Endothelial cell of umbilical vein (primary cell): ENCODE measurements at regions not wholly inside any gene's neighbourhood (a gene's known extent, or its start where the extent isn't known, plus 50 kb on each side); places are given as distances from the start of the nearest gene placed in this dataset.

Experiments used
- BruUV-seq: library from RNA; stranded (reverse); fragments of 400-500 nt; replicated peaks from 2 replicates; lab custom pipeline; 2021; lab: Mats Ljungman, UMichigan
- CTCF ChIA-PET: fragments of 300-600, 350-600 bp; sonication (Branson Sonifier 250); formaldehyde crosslinking; loops from one replicate; lab custom pipeline; 2021; ENCODE audit warnings: antibody characterized with exemption, inconsistent platforms; lab: Charles Lee
- POLR2A ChIA-PET: fragments of 300-600, 350-600 bp; sonication (Branson Sonifier 250); formaldehyde crosslinking; loops from one replicate; lab custom pipeline; 2021; ENCODE audit warnings: antibody characterized with exemption, inconsistent platforms; lab: Charles Lee
- DNase-seq: peaks from one replicate; pipeline ENCODE4 v3.0.0-alpha.2; 2011; ENCODE audit warnings: low read depth, low spot score
- FAIRE-seq: peaks from 2 replicates; lab custom pipeline; 2011; peaks lifted over from hg19 to GRCh38; lab: Jason Lieb, UNC
- H2AFZ ChIP-seq: 2 replicates; pipeline ENCODE4 v1.6.0; 2012; ENCODE audit warnings: low read depth, low read length, control low read depth, inconsistent platforms
- H3K27ac ChIP-seq: 2 replicates; pipeline ENCODE4 v1.5.1; 2011; ENCODE audit warnings: low read depth, mild to moderate bottlenecking, control low read depth, low read length, moderate library complexity; ENCODE audit not compliant: insufficient read depth
- H3K27me3 ChIP-seq, 2 experiments: 2 replicates each; pipeline versions ENCODE4 v1.6.0 to v1.6.1; 2011; ENCODE audit warnings: low read length in 2 of 2, mixed read lengths in 1 of 2; ENCODE audit not compliant: control insufficient read depth in 2 of 2, insufficient read depth in 2 of 2
- H3K36me3 ChIP-seq, 2 experiments: 2 replicates in 1 of 2; 3 replicates in 1 of 2; pipeline ENCODE4 v1.5.1; 2011; ENCODE audit warnings: low read length in 2 of 2, mild to moderate bottlenecking in 1 of 2, moderate library complexity in 1 of 2; ENCODE audit not compliant: control insufficient read depth in 2 of 2, insufficient read depth in 2 of 2; ENCODE audit errors: extremely low read depth in 1 of 2
- H3K4me1 ChIP-seq: 3 replicates; pipeline ENCODE4 v1.5.1; 2011; ENCODE audit warnings: mild to moderate bottlenecking, low read length; ENCODE audit not compliant: control insufficient read depth, insufficient read depth; ENCODE audit errors: extremely low read depth
- H3K4me2 ChIP-seq: 2 replicates; pipeline ENCODE4 v1.6.1; 2011; ENCODE audit warnings: low read length, control low read depth, mixed read lengths; ENCODE audit not compliant: insufficient read depth
- H3K4me3 ChIP-seq, 3 experiments: fragments of 200-600 bp in 1 of 3; sonication (generic), shearing (Covaris generic) in 1 of 3; replicated peaks in 1 of 3; 2 replicates each; pipeline ENCODE4 v1.5.1; 2011 to 2016; ENCODE audit warnings: control low read depth in 3 of 3, low read length in 3 of 3, mild to moderate bottlenecking in 2 of 3, inconsistent platforms in 1 of 3, low read depth in 1 of 3, moderate library complexity in 1 of 3; ENCODE audit not compliant: insufficient read depth in 1 of 3
- H3K79me2 ChIP-seq: 2 replicates; pipeline ENCODE4 v1.6.0; 2012; ENCODE audit warnings: low read length, inconsistent platforms; ENCODE audit not compliant: control insufficient read depth, insufficient read depth
- H3K9ac ChIP-seq: replicated peaks from 2 replicates; pipeline ENCODE3; 2011; ENCODE audit warnings: low read length, control low read depth; ENCODE audit not compliant: insufficient read depth; ENCODE audit errors: extremely low read depth
- H3K9me1 ChIP-seq: replicated peaks from 3 replicates; pipeline ENCODE4 v1.6.0; 2011; ENCODE audit warnings: mild to moderate bottlenecking, low read length; ENCODE audit not compliant: control insufficient read depth, insufficient read depth; ENCODE audit errors: extremely low read depth
- H3K9me3 ChIP-seq: replicated peaks from 2 replicates; pipeline ENCODE4 v1.5.1; 2012; ENCODE audit warnings: low read length, inconsistent platforms; ENCODE audit not compliant: control insufficient read depth, insufficient read depth
- H4K20me1 ChIP-seq: replicated peaks from 2 replicates; pipeline ENCODE3; 2011; ENCODE audit warnings: mild to moderate bottlenecking, low read length; ENCODE audit not compliant: control insufficient read depth, insufficient read depth; ENCODE audit errors: extremely low read depth
- CTCF ChIP-seq, 2 donors: IDR thresholded peaks; 1 replicate in 1 of 2; 2 replicates in 1 of 2; pipeline ENCODE4 v1.5.1; 2011; ENCODE audit warnings: low read length in 2 of 2, mild to moderate bottlenecking in 2 of 2, moderate library complexity in 2 of 2, control low read depth in 1 of 2, inconsistent platforms in 1 of 2, low read depth in 1 of 2; ENCODE audit not compliant: insufficient read depth in 1 of 2; ENCODE audit errors: extremely low read depth in 1 of 2
- EZH2 ChIP-seq: IDR thresholded peaks from 2 replicates; pipeline ENCODE4 v1.6.1; 2012; ENCODE audit warnings: borderline replicate concordance, low read depth, mild to moderate bottlenecking, moderate library complexity, low read length, inconsistent platforms; ENCODE audit not compliant: severe bottlenecking
- FOS ChIP-seq: IDR thresholded peaks from 2 replicates; pipeline ENCODE4 v1.6.1; 2011; ENCODE audit warnings: mild to moderate bottlenecking, low read length, moderate library complexity, borderline replicate concordance; ENCODE audit not compliant: insufficient read depth
- GATA2 ChIP-seq: IDR thresholded peaks from 2 replicates; pipeline ENCODE4 v1.7.0; 2011; ENCODE audit warnings: low read depth, mild to moderate bottlenecking, moderate library complexity, mixed read lengths, low read length; ENCODE audit not compliant: insufficient read length, insufficient read depth
- JUN ChIP-seq: IDR thresholded peaks from 2 replicates; pipeline ENCODE4 v1.6.1; 2011; ENCODE audit warnings: borderline replicate concordance, low read depth; ENCODE audit not compliant: insufficient read length, insufficient read depth
- MYC ChIP-seq: IDR thresholded peaks from one replicate; pipeline ENCODE4 v1.6.1; 2011; ENCODE audit warnings: mild to moderate bottlenecking, low read depth, low read length
- POLR2A ChIP-seq: IDR thresholded peaks from 2 replicates; pipeline ENCODE4 v1.6.1; 2012; ENCODE audit warnings: low read depth, mild to moderate bottlenecking, control low read depth, low read length
- POLR2AphosphoS5 ChIP-seq: IDR thresholded peaks from 2 replicates; pipeline ENCODE4 v1.6.1; 2012; ENCODE audit warnings: low read depth, mild to moderate bottlenecking, control low read depth, low read length, moderate library complexity; ENCODE audit not compliant: insufficient read depth
- dilution Hi-C: fragments of 300-500 bp; cut with MboI; formaldehyde crosslinking; loops from one replicate; pipeline ENCODE4 v1.15.0; 2019; ENCODE audit warnings: low sequenced_read_pairs; ENCODE audit not compliant: extremely low pct_ligation_motif_present
- intact Hi-C: fragments of 100-400 bp; cut with micrococcal nuclease; formaldehyde crosslinking; loops from one replicate; pipeline ENCODE4 v1.10.0; 2022
- TF ChIP-seq, protein P1 (sequence below): IDR thresholded peaks from 2 replicates; pipeline ENCODE4 v1.6.1; 2011; ENCODE audit not compliant: insufficient read depth, insufficient read length

DNA sequence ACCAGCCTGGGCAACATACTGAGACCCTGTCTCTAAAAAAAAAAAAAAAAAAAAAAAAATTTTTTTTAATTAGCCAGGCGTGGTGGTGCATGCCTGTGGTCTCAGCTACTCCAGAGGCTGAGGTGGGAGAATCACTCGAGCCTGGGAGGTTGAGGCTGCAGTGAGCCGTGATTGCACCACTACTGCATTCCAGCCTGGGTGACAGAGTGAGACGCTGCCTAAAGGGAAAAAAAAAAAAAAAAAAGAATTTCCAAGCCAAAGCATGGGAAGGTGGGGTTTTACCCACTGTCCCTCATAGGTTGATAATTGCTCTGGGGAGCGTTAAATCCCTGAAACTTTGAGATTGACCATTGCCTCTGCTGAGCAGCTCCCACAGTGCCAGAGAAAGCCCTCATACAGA, 427.5 kb downstream of the BCOR start:
- Histone ChIP-seq H3K4me3 (no peak overlapping the region), H3K4me1 (no peaks in the 10 kb centered on the region), H3K9me3 (no peaks in the 10 kb centered on the region), H4K20me1 (no peaks in the 10 kb centered on the region), H2AFZ (no peak overlapping the region), H3K9ac (no peak overlapping the region), H3K36me3 (no peaks in the 10 kb centered on the region), H3K27ac (no peak overlapping the region), H3K4me2 (no peak overlapping the region), H3K79me2 (no peaks in the 10 kb centered on the region), H3K27me3 (no peaks in the 10 kb centered on the region), H3K9me1 (no peaks in the 10 kb centered on the region)
- peak; percentile 52 for FAIRE-seq
- POLR2A ChIA-PET, result interaction anchor here (0.6 kb wide), 1 partner anchor 90 kb away, joined by 5 read pairs; no protein-coding TSS in a partner anchor
- intact Hi-C loops (no loop called here), dilution Hi-C loops (no loop called here)
- no peak for TF ChIP-seq MYC
- TF ChIP-seq, protein P1, sequence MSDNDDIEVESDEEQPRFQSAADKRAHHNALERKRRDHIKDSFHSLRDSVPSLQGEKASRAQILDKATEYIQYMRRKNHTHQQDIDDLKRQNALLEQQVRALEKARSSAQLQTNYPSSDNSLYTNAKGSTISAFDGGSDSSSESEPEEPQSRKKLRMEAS, result no peak
- no peak for TF ChIP-seq POLR2AphosphoS5
- no peak for TF ChIP-seq GATA2
- no peak for TF ChIP-seq CTCF (IDR thresholded peaks at IDR 0.05; ENCODE audit: extremely low read depth in 1 of 2, insufficient read depth in 1 of 2, low read depth in 1 of 2, low read length in 2 of 2)
- TF ChIP-seq EZH2, result no peak
- TF ChIP-seq POLR2A, result no peak
- no peak for TF ChIP-seq FOS
- no peak for TF ChIP-seq JUN
- CTCF ChIA-PET, result no interaction called here
- BruUV-seq, result no TSS peak
- DNase-seq, result no peak
